GM18858 (cell line): ENCODE measurements at regions not wholly inside any gene's neighbourhood (a gene's known extent, or its start where the extent isn't known, plus 50 kb on each side); places are given as distances from the start of the nearest gene placed in this dataset.

ENCODE experiments used
- ATAC-seq: cut with Tn5 transposase; IDR thresholded peaks from one replicate; pipeline ENCODE4 v1.9.1; 2021; ENCODE audit not compliant: unreplicated experiment

GRCh38 chr2:16615687-16616615 is 49.7 kb downstream of the CYRIA start:
- ATAC-seq, result no peak

GRCh38 chr2:16615246-16615645 is 50.4 kb downstream of the CYRIA start:
- ATAC-seq, result no peak

GRCh38 chr2:16614314-16614860 is 51.2 kb downstream of the CYRIA start:
- ATAC-seq, result no peak

- no peak for ATAC-seq
Measured at GRCh38 chr2:16613539-16614011, 52.1 kb downstream of the CYRIA start.

- no peak for ATAC-seq
Measured at GRCh38 chr2:16612490-16612889, 53.1 kb downstream of the CYRIA start.

- ATAC-seq, result no peak
Measured at GRCh38 chr2:16609786-16610185, 55.8 kb downstream of the CYRIA start.

GRCh38 chr2:16608661-16609643 is 56.7 kb downstream of the CYRIA start:
- ATAC-seq, result peak; percentile 80

- ATAC-seq, result no peak
Measured at GRCh38 chr2:16607301-16607700, 58.3 kb downstream of the CYRIA start.

GRCh38 chr2:16604236-16604635 is 61.4 kb downstream of the CYRIA start:
- ATAC-seq, result no peak

- no peak for ATAC-seq
Measured at GRCh38 chr2:16591370-16591933, 74.2 kb downstream of the CYRIA start.

GRCh38 chr2:16589465-16589864 is 76.2 kb downstream of the CYRIA start:
- no peak for ATAC-seq

GRCh38 chr2:16588565-16588964 is 77.1 kb downstream of the CYRIA start:
- no peak for ATAC-seq

GRCh38 chr2:16587601-16588000 is 78.0 kb downstream of the CYRIA start:
- ATAC-seq, result no peak

- no peak for ATAC-seq
Measured at GRCh38 chr2:16584824-16585540, 80.7 kb downstream of the CYRIA start.

- no peak for ATAC-seq
Measured at GRCh38 chr2:16584084-16584483, 81.5 kb downstream of the CYRIA start.

- ATAC-seq, result no peak
Measured at GRCh38 chr2:16581241-16581640, 84.4 kb downstream of the CYRIA start.

- ATAC-seq, result no peak
Measured at GRCh38 chr2:16578081-16578480, 87.6 kb downstream of the CYRIA start.

- ATAC-seq, result no peak
Measured at GRCh38 chr2:16570516-16570915, 95.1 kb downstream of the CYRIA start.

- no peak for ATAC-seq
Measured at GRCh38 chr2:16568998-16569784, 96.4 kb downstream of the CYRIA start.
